SK-N-SH (cell line): ENCODE measurements at regions not wholly inside any gene's neighbourhood (a gene's known extent, or its start where the extent isn't known, plus 50 kb on each side); places are given as distances from the start of the nearest gene placed in this dataset.
"Not testable (repeated sequence)": the region's sequence is repeated elsewhere in the genome, so short reads cannot be mapped to it uniquely, and the experiment has no call there.

Experiments used
- CTCF ChIA-PET: fragments of 300-600, 350-600 bp; formaldehyde crosslinking; extraction: SDS; loops from one replicate; lab custom pipeline; 2021; lab: Yijun Ruan, JAX
- POLR2A ChIA-PET: fragments of 350-600 bp; sonication (Branson Sonifier 250); formaldehyde crosslinking; extraction: SDS; loops from one replicate; lab custom pipeline; 2020; ENCODE audit warnings: antibody characterized with exemption, inconsistent platforms; lab: Yijun Ruan, JAX
- DNase-seq: peaks from one replicate; pipeline ENCODE4 v3.0.0; 2012
- H2AFZ ChIP-seq: fragments of 200-600 bp; sonication (generic); 2 replicates; pipeline ENCODE4 v1.8.1; 2016; ENCODE audit warnings: antibody characterized with exemption, mild to moderate bottlenecking, low read depth
- H3F3A ChIP-seq: fragments of 200-600 bp; sonication (generic); replicated peaks from 2 replicates; pipeline ENCODE3; 2016; ENCODE audit warnings: antibody characterized with exemption, mild to moderate bottlenecking; ENCODE audit not compliant: insufficient read depth
- H3K27ac ChIP-seq, 2 experiments: fragments of 200-500 bp in 1 of 2; fragments of 200-600 bp in 1 of 2; sonication (Bioruptor generic) in 1 of 2; sonication (generic), shearing (Covaris generic) in 1 of 2; 2 replicates each; pipeline versions ENCODE4 v1.5.1 to v1.6.1; 2014 to 2016; ENCODE audit warnings: low read depth in 2 of 2, inconsistent platforms in 1 of 2, low read length in 1 of 2, mild to moderate bottlenecking in 1 of 2, mixed read lengths in 1 of 2
- H3K27me3 ChIP-seq: fragments of 200-600 bp; sonication (generic), shearing (Covaris generic); 2 replicates; pipeline ENCODE4 v1.6.1; 2016; ENCODE audit warnings: mixed run types; ENCODE audit not compliant: insufficient read depth
- H3K36me3 ChIP-seq, 2 experiments: fragments of 200-500 bp in 1 of 2; fragments of 200-600 bp in 1 of 2; sonication (Bioruptor generic) in 1 of 2; sonication (generic) in 1 of 2; replicated peaks in 1 of 2; 2 replicates each; pipeline versions ENCODE3 to v1.5.1; 2014 to 2016; ENCODE audit warnings: low read length in 1 of 2, mild to moderate bottlenecking in 1 of 2; ENCODE audit not compliant: insufficient read depth in 2 of 2, control insufficient read depth in 1 of 2
- H3K4me1 ChIP-seq, 2 experiments: fragments of 200-500 bp in 1 of 2; fragments of 200-600 bp in 1 of 2; sonication (Bioruptor generic) in 1 of 2; sonication (generic), shearing (Covaris generic) in 1 of 2; 2 replicates each; pipeline versions ENCODE4 v1.5.1 to v1.6.1; 2014 to 2016; ENCODE audit warnings: low read depth in 1 of 2, low read length in 1 of 2, mixed run types in 1 of 2; ENCODE audit not compliant: insufficient read depth in 2 of 2, control insufficient read depth in 1 of 2
- H3K4me2 ChIP-seq: fragments of 200-600 bp; sonication (generic), shearing (Covaris generic); 2 replicates; pipeline ENCODE4 v1.6.1; 2017; ENCODE audit warnings: mixed run types
- H3K4me3 ChIP-seq, 2 experiments: fragments of 200-500 bp in 1 of 2; fragments of 200-600 bp in 1 of 2; sonication (Bioruptor generic) in 1 of 2; sonication (generic), shearing (Covaris generic) in 1 of 2; 2 replicates each; pipeline versions ENCODE4 v1.5.1 to v1.8.1; 2014 to 2016; ENCODE audit warnings: low read depth in 2 of 2, inconsistent platforms in 1 of 2, low read length in 1 of 2, mild to moderate bottlenecking in 1 of 2, mixed read lengths in 1 of 2, moderate library complexity in 1 of 2
- H3K79me2 ChIP-seq: fragments of 200-600 bp; sonication (generic); 2 replicates; pipeline ENCODE4 v1.8.1; 2017; ENCODE audit warnings: mild to moderate bottlenecking; ENCODE audit not compliant: insufficient read depth
- H3K9ac ChIP-seq: fragments of 200-600 bp; sonication (generic); 2 replicates; pipeline ENCODE4 v1.6.1; 2017; ENCODE audit warnings: mixed run types
- H3K9me2 ChIP-seq: fragments of 200-600 bp; sonication (generic); 2 replicates; pipeline ENCODE4 v1.6.1; 2017; ENCODE audit warnings: mixed run types
- H3K9me3 ChIP-seq: fragments of 200-600 bp; sonication (generic); 2 replicates; pipeline ENCODE4 v1.6.1; 2017; ENCODE audit warnings: mixed run types, mild to moderate bottlenecking, moderate library complexity
- H4K20me1 ChIP-seq: fragments of 200-600 bp; sonication (generic); 2 replicates; pipeline ENCODE4 v1.6.1; 2017; ENCODE audit warnings: mild to moderate bottlenecking, mixed run types; ENCODE audit not compliant: insufficient read depth
- EP300 ChIP-seq, 2 experiments: IDR thresholded peaks; 2 replicates each; pipeline versions ENCODE4 v1.4.0 to v1.6.1; 2012; ENCODE audit warnings: borderline replicate concordance in 1 of 2, low read depth in 1 of 2, low read length in 1 of 2
- FOSL2 ChIP-seq: IDR thresholded peaks from 2 replicates; pipeline ENCODE4 v1.4.0; 2012; ENCODE audit warnings: low read depth, mild to moderate bottlenecking, moderate library complexity, borderline replicate concordance
- GABPA ChIP-seq: IDR thresholded peaks from 2 replicates; pipeline ENCODE4 v1.4.0; 2012; ENCODE audit warnings: low read depth, mild to moderate bottlenecking
- IRF3 ChIP-seq: fragments of 150-350 bp; IDR thresholded peaks from 2 replicates; pipeline ENCODE4 v1.6.1; 2016; ENCODE audit warnings: mild to moderate bottlenecking, low read depth, low read length
- MEF2A ChIP-seq: IDR thresholded peaks from 2 replicates; pipeline ENCODE4 v1.4.0; 2012; ENCODE audit warnings: low read depth, borderline replicate concordance
- SMC3 ChIP-seq: IDR thresholded peaks from 2 replicates; pipeline ENCODE4 v1.6.1; 2012; ENCODE audit warnings: low read depth, low read length, improper control_type of control experiment
- WGBS: methylation state at CpG from one replicate; pipeline ENCODE4 v1.1.6; 2017; ENCODE audit warnings: low lambda C conversion rate; 5-methylcytosine and 5-hydroxymethylcytosine counted together

GRCh38 chr10:38209332-38209731 is 115.2 kb downstream of the ZNF37A start:
- POLR2A ChIA-PET: no interaction called here
- Histone ChIP-seq H3K9me3 (no peaks in the 10 kb centered on the region), H3K27me3 (no peaks in the 10 kb centered on the region), H3K4me1 (no peaks in the 10 kb centered on the region), H3K9me2 (no peaks in the 10 kb centered on the region), H3K4me2 (no peak overlapping the region), H3F3A (no peaks in the 10 kb centered on the region), H3K9ac (no peak overlapping the region), H3K36me3 (no peaks in the 10 kb centered on the region), H3K27ac (no peak overlapping the region), H3K4me3 (no peak overlapping the region), H3K79me2 (no peaks in the 10 kb centered on the region), H2AFZ (no peak overlapping the region), H4K20me1 (no peaks in the 10 kb centered on the region)
- 10% methylated on average over 4 of the region's 4 CpGs for WGBS
- TF ChIP-seq GABPA (no peak), MEF2A (no peak), EP300 (IDR thresholded peaks at IDR 0.05; ENCODE audit: borderline replicate concordance in 1 of 2, low read depth in 1 of 2, low read length in 1 of 2) (no peak), IRF3 (no peak)
- CTCF ChIA-PET: no interaction called here
- no peak for DNase-seq

DNA sequence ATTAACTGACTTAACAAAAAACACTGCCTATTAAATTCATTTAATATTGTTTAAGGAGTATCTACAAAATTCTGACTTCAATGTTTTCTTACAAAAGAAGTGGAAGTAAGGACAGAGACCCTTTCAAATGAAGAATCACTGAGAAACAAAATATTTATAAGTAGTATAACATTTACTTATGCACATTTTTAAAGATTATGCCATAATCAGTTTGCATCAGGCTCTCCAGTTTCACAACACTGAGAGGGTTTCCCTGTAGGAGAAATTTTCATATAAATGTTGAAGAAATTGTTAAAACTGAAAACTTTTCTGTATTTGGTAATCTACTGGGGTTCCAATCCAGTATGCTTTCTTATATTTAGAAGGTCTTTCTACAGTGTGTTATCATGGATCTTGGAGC is 115.6 kb downstream of the ZNF37A start:
- H3K79me2 ChIP-seq, H3K9ac ChIP-seq, DNase-seq, H2AFZ ChIP-seq, CTCF ChIA-PET, H3F3A ChIP-seq, H3K27me3 ChIP-seq, H3K27ac ChIP-seq, H3K9me3 ChIP-seq, H3K4me2 ChIP-seq, H4K20me1 ChIP-seq, H3K9me2 ChIP-seq, H3K4me1 ChIP-seq, H3K36me3 ChIP-seq, H3K4me3 ChIP-seq, POLR2A ChIA-PET: not testable (repeated sequence)

GRCh38 chr10:38212460-38212859 is 118.3 kb downstream of the ZNF37A start:
- no peak overlapping the region for H3K9ac ChIP-seq
- no peak overlapping the region for H3K27ac ChIP-seq
- H3K9me3 ChIP-seq: no peaks in the 10 kb centered on the region
- no peak overlapping the region for H3K4me3 ChIP-seq
- no peak for DNase-seq
- no peaks in the 10 kb centered on the region for H3F3A ChIP-seq
- no peaks in the 10 kb centered on the region for H3K27me3 ChIP-seq
- ChIA-PET CTCF (no interaction called here), POLR2A (no interaction called here)
- no peaks in the 10 kb centered on the region for H3K9me2 ChIP-seq
- TF ChIP-seq FOSL2 (no peak), SMC3 (no peak)
- H3K36me3 ChIP-seq: no peaks in the 10 kb centered on the region
- H3K4me2 ChIP-seq: no peak overlapping the region
- H4K20me1 ChIP-seq: no peaks in the 10 kb centered on the region
- WGBS: 3% methylated on average over 1 of the region's 1 CpG
- no peaks in the 10 kb centered on the region for H3K79me2 ChIP-seq
- no peak overlapping the region for H2AFZ ChIP-seq
- H3K4me1 ChIP-seq: no peaks in the 10 kb centered on the region
